ENCODE measurements at regions not wholly inside any gene's neighbourhood (a gene's known extent, or its start where the extent isn't known, plus 50 kb on each side); places are given as distances from the start of the nearest gene placed in this dataset.

- no peak for TF ChIP-seq POLR2A (IDR thresholded peaks at IDR 0.05)
- no peak for TF ChIP-seq CTCF (IDR thresholded peaks at IDR 0.05)
Measured at GRCh38 chr10:36882781-36883180, 242.6 kb upstream of the ANKRD30A start.

Measured in right lobe of liver (tissue), 4 donors.